Parathyroid adenoma (tissue), 2 donors: ENCODE measurements at regions not wholly inside any gene's neighbourhood (a gene's known extent, or its start where the extent isn't known, plus 50 kb on each side); places are given as distances from the start of the nearest gene placed in this dataset.

Experiments used
- H2AFZ ChIP-seq: fragments of 300-600 bp; sonication (generic); one replicate; pipeline ENCODE4 v1.7.0; 2017; ENCODE audit warnings: antibody characterized with exemption, mild to moderate bottlenecking
- H3K27ac ChIP-seq: fragments of 300-600 bp; sonication (generic); one replicate; pipeline ENCODE4 v1.7.0; 2017
- H3K27me3 ChIP-seq: fragments of 300-600 bp; sonication (generic); one replicate; pipeline ENCODE4 v1.7.0; 2017; ENCODE audit warnings: low read length; ENCODE audit not compliant: control insufficient read depth, insufficient read depth
- H3K36me3 ChIP-seq: fragments of 300-600 bp; sonication (generic); one replicate; pipeline ENCODE4 v1.7.0; 2017; ENCODE audit warnings: low read length; ENCODE audit not compliant: control insufficient read depth, insufficient read depth
- H3K4me1 ChIP-seq: fragments of 300-600 bp; sonication (generic); one replicate; pipeline ENCODE4 v1.7.0; 2017; ENCODE audit warnings: control low read depth
- H3K4me2 ChIP-seq: fragments of 300-600 bp; sonication (generic); one replicate; pipeline ENCODE4 v1.7.0; 2017; ENCODE audit warnings: low read length
- H3K4me3 ChIP-seq: fragments of 300-600 bp; sonication (generic); one replicate; pipeline ENCODE4 v1.7.0; 2017; ENCODE audit warnings: low read depth, low read length
- H3K79me2 ChIP-seq: fragments of 300-600 bp; sonication (generic); one replicate; pipeline ENCODE4 v1.7.0; 2017; ENCODE audit warnings: control low read depth
- H3K9ac ChIP-seq: fragments of 300-600 bp; sonication (generic); one replicate; pipeline ENCODE4 v1.7.0; 2017; ENCODE audit warnings: mild to moderate bottlenecking
- H3K9me3 ChIP-seq: fragments of 300-600 bp; sonication (generic); one replicate; pipeline ENCODE4 v1.7.0; 2017; ENCODE audit warnings: low read length; ENCODE audit not compliant: control insufficient read depth
- TF ChIP-seq, protein P1 (sequence below): fragments of 300-600 bp; sonication (generic); IDR thresholded peaks from one replicate; pipeline ENCODE4 v1.7.0; 2017; ENCODE audit warnings: antibody characterized with exemption, mild to moderate bottlenecking
- donor health status: primary hyperparathyroidism.

DNA sequence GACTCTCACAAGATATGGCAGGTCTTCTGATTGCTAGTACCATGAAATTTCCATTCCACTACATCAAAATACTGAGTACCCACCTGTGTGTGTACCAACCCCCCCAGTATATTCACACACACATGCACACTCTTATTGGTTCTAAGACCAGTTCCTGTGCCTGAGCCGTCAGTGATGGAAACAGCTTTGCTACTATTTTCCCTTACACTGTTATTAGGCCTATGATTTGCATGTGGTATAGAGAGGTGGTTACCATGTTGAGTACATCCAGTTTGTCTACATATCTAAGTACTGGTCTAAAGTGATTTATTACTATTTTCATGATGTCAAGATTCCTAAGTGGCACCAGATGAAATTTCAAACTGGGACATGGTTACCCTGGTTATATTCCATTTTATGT lies 459.9 kb downstream of the BCKDHB start:
- Histone ChIP-seq H2AFZ (no peak overlapping the region), H3K27ac (no peak overlapping the region), H3K9me3 (no peaks in the 10 kb centered on the region), H3K4me1 (no peaks in the 10 kb centered on the region), H3K9ac (no peak overlapping the region), H3K36me3 (no peaks in the 10 kb centered on the region), H3K79me2 (no peaks in the 10 kb centered on the region), H3K27me3 (no peaks in the 10 kb centered on the region), H3K4me2 (no peak overlapping the region), H3K4me3 (no peak overlapping the region)
- TF ChIP-seq, protein P1, sequence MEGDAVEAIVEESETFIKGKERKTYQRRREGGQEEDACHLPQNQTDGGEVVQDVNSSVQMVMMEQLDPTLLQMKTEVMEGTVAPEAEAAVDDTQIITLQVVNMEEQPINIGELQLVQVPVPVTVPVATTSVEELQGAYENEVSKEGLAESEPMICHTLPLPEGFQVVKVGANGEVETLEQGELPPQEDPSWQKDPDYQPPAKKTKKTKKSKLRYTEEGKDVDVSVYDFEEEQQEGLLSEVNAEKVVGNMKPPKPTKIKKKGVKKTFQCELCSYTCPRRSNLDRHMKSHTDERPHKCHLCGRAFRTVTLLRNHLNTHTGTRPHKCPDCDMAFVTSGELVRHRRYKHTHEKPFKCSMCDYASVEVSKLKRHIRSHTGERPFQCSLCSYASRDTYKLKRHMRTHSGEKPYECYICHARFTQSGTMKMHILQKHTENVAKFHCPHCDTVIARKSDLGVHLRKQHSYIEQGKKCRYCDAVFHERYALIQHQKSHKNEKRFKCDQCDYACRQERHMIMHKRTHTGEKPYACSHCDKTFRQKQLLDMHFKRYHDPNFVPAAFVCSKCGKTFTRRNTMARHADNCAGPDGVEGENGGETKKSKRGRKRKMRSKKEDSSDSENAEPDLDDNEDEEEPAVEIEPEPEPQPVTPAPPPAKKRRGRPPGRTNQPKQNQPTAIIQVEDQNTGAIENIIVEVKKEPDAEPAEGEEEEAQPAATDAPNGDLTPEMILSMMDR = no peak

DNA sequence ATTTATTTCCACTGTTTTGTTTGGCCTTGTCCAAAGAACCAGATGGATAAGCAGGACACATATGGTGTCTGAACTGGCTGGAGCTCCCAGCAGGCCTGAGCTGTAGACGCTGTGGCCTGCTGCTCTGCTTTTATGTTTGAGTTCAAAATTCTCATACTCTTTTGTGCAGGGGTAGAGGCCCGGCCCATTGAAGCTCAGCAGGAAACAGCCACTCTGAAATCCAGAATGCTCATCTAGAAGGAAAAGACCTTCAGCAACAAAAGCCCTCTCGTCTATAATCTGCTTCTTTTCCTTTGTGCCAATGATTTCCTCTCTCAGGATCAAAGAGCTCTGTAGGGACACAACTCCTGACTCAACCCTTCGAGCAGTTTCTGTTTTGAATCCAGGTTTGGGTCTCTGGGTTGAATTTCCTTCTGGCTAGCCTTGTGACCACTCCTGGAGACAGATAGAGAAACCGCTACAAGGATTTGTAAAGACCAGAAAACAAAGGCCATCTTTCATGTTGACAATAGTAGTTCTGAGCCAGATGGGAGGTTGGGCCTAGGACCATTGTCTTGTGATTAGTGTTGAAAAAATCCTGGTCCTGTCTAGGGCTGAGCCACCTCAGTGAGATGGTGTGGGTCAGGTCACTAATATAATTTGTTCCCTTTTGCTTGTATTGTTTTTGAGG lies 446.7 kb downstream of the BCKDHB start:
- Histone ChIP-seq H3K36me3 (no peaks in the 10 kb centered on the region), H3K4me3 (no peak overlapping the region), H3K79me2 (no peaks in the 10 kb centered on the region), H2AFZ (no peak overlapping the region), H3K4me2 (no peak overlapping the region), H3K9ac (no peak overlapping the region), H3K27me3 (no peaks in the 10 kb centered on the region), H3K9me3 (no peaks in the 10 kb centered on the region), H3K27ac (no peak overlapping the region), H3K4me1 (no peaks in the 10 kb centered on the region)
- TF ChIP-seq, protein P1 = no peak

DNA sequence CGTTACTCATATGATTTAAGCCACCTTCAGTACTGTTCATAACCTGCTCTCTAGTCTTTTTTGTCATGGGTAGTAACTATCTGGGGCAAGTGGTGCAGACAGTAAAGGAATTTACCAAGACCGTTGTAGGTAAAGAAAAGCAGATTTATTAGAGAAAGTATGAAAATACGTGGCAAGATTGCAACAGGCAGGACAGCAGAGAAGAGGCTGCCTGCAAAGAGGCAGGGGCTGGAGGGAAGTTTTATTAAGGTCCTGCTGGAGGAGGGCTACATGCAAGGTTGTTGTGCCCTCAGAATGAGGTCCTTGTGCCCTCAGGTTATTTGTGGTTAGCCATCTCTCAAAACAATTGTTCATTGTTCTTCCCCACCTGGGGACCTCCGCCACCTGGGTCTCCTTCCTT lies 444.3 kb downstream of the BCKDHB start:
- no peak overlapping the region for H3K4me3 ChIP-seq
- H3K27me3 ChIP-seq = no peaks in the 10 kb centered on the region
- H3K4me1 ChIP-seq = no peaks in the 10 kb centered on the region
- no peak overlapping the region for H2AFZ ChIP-seq
- H3K9ac ChIP-seq = no peak overlapping the region
- no peaks in the 10 kb centered on the region for H3K79me2 ChIP-seq
- H3K4me2 ChIP-seq = no peak overlapping the region
- TF ChIP-seq, protein P1 = no peak
- H3K36me3 ChIP-seq = no peaks in the 10 kb centered on the region
- no peaks in the 10 kb centered on the region for H3K9me3 ChIP-seq
- no peak overlapping the region for H3K27ac ChIP-seq

DNA sequence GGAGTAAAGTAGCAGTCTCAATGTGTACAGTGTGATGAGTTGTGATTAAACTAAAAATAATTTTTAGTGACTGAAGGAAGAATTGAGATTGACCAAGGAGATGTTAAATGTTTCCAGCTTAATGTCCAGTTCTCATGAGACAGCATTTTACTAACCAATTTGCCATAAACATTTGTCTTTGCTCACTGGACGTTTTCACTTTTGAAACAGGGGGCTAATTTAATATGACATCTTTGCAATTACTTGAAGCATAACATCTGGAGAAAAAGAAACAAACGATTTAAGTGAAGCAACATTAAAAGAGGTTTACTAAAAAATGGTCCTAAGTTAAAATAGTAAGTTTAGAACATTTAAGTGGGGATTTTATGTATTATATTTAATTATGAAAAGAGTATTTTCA lies 443.8 kb downstream of the BCKDHB start:
- Histone ChIP-seq H3K4me1 (no peaks in the 10 kb centered on the region), H3K27ac (no peak overlapping the region), H3K9me3 (no peaks in the 10 kb centered on the region)

More for the DNA sequence above, 443.8 kb downstream of the BCKDHB start:
- H3K9ac ChIP-seq = no peak overlapping the region
- no peak overlapping the region for H3K4me2 ChIP-seq
- TF ChIP-seq, protein P1 = no peak
- no peaks in the 10 kb centered on the region for H3K79me2 ChIP-seq
- no peak overlapping the region for H3K4me3 ChIP-seq
- H3K36me3 ChIP-seq = no peaks in the 10 kb centered on the region
- H3K27me3 ChIP-seq = no peaks in the 10 kb centered on the region
- H2AFZ ChIP-seq = no peak overlapping the region
